H1 (cell line): ENCODE measurements at regions not wholly inside any gene's neighbourhood (a gene's known extent, or its start where the extent isn't known, plus 50 kb on each side); places are given as distances from the start of the nearest gene placed in this dataset.

Experiments
- CTCF ChIA-PET: fragments of 300-600 bp; sonication (Branson Sonifier 250); formaldehyde crosslinking; loops from one replicate; lab custom pipeline; 2021; ENCODE audit not compliant: partially characterized antibody; lab: Charles Lee
- POLR2A ChIA-PET: fragments of 300-600 bp; sonication (Branson Sonifier 250); formaldehyde crosslinking; loops from one replicate; lab custom pipeline; 2021; ENCODE audit warnings: inconsistent platforms; ENCODE audit not compliant: partially characterized antibody; lab: Charles Lee
- DNase-seq, 2 experiments: peaks; one replicate each; pipeline versions ENCODE4 v3.0.0 to v3.0.0-alpha.2; 2010 to 2022; ENCODE audit warnings: low spot score in 2 of 2, low read depth in 1 of 2, mixed read lengths in 1 of 2
- FAIRE-seq: peaks from 2 replicates; lab custom pipeline; 2011; peaks lifted over from hg19 to GRCh38; lab: Jason Lieb, UNC
- H2AFZ ChIP-seq: 2 replicates; pipeline ENCODE4 v1.8.1; 2012; ENCODE audit warnings: low read length, inconsistent platforms
- H2AK5ac ChIP-seq: 2 replicates; pipeline ENCODE4 v1.6.1; 2013; ENCODE audit warnings: low read depth, low read length
- H2BK120ac ChIP-seq: replicated peaks from 2 replicates; pipeline ENCODE3; 2013; ENCODE audit warnings: low read depth, low read length, inconsistent platforms
- H2BK12ac ChIP-seq: 2 replicates; pipeline ENCODE4 v1.6.1; 2013; ENCODE audit warnings: low read depth, low read length
- H2BK15ac ChIP-seq: 2 replicates; pipeline ENCODE4 v1.6.1; 2013; ENCODE audit warnings: low read length
- H2BK20ac ChIP-seq: 2 replicates; pipeline ENCODE4 v1.6.1; 2013; ENCODE audit warnings: low read length
- H2BK5ac ChIP-seq: 2 replicates; pipeline ENCODE4 v1.6.1; 2013; ENCODE audit warnings: low read depth, low read length
- H3K14ac ChIP-seq: 2 replicates; pipeline ENCODE4 v1.6.1; 2013; ENCODE audit warnings: inconsistent platforms; ENCODE audit not compliant: insufficient read length
- H3K18ac ChIP-seq: 2 replicates; pipeline ENCODE4 v1.6.1; 2013; ENCODE audit warnings: low read length; ENCODE audit errors: extremely low read depth
- H3K23ac ChIP-seq: 2 replicates; pipeline ENCODE4 v1.6.1; 2013; ENCODE audit warnings: inconsistent platforms; ENCODE audit not compliant: insufficient read length
- H3K23me2 ChIP-seq: 2 replicates; pipeline ENCODE4 v1.6.1; 2013; ENCODE audit warnings: low read depth, low read length
- H3K27ac ChIP-seq: 2 replicates; pipeline ENCODE4 v1.6.1; 2011; ENCODE audit warnings: low read depth, low read length, inconsistent platforms
- H3K27me3 ChIP-seq, 4 experiments: replicated peaks in 1 of 4; 1 replicate in 1 of 4; 2 replicates in 3 of 4; pipeline versions ENCODE4 v1.6.1 to v1.8.1; 2011 to 2013; ENCODE audit warnings: low read length in 3 of 4, mild to moderate bottlenecking in 3 of 4, inconsistent platforms in 2 of 4, mixed read lengths in 2 of 4, moderate library complexity in 1 of 4; ENCODE audit not compliant: control insufficient read depth in 3 of 4, insufficient read depth in 3 of 4; ENCODE audit errors: extremely low read depth in 1 of 4
- H3K36me3 ChIP-seq, 4 experiments: 2 replicates each; pipeline versions ENCODE4 v1.6.1 to v1.8.1; 2011 to 2013; ENCODE audit warnings: mild to moderate bottlenecking in 4 of 4, low read length in 3 of 4, moderate library complexity in 2 of 4, control low read depth in 1 of 4, inconsistent platforms in 1 of 4; ENCODE audit not compliant: insufficient read depth in 4 of 4, control insufficient read depth in 2 of 4
- H3K4ac ChIP-seq: replicated peaks from 2 replicates; pipeline ENCODE3; 2013; ENCODE audit warnings: low read length, low read depth, mixed read lengths, inconsistent platforms; ENCODE audit not compliant: insufficient read length
- H3K4me1 ChIP-seq, 4 experiments: replicated peaks in 1 of 4; 1 replicate in 1 of 4; 2 replicates in 3 of 4; pipeline versions ENCODE4 v1.6.1 to v1.8.1; 2011 to 2013; ENCODE audit warnings: low read length in 3 of 4, inconsistent platforms in 2 of 4, mixed read lengths in 1 of 4; ENCODE audit not compliant: insufficient read depth in 4 of 4, control insufficient read depth in 3 of 4
- H3K4me2 ChIP-seq, 2 experiments: 2 replicates each; pipeline versions ENCODE4 v1.6.1 to v1.8.1; 2011 to 2013; ENCODE audit warnings: low read depth in 2 of 2, low read length in 2 of 2, control low read depth in 1 of 2, inconsistent platforms in 1 of 2, mild to moderate bottlenecking in 1 of 2; ENCODE audit not compliant: insufficient read depth in 1 of 2
- H3K4me3 ChIP-seq, 4 experiments: fragments of 200-600, 300-600 bp in 1 of 4; sonication (generic), shearing (Covaris generic), sonication (Bioruptor Twin) in 1 of 4; 2 replicates each; pipeline versions ENCODE4 v1.5.1 to v1.8.1; 2011 to 2016; ENCODE audit warnings: low read length in 4 of 4, low read depth in 3 of 4, control low read depth in 2 of 4, inconsistent platforms in 2 of 4, mild to moderate bottlenecking in 2 of 4, mixed read lengths in 1 of 4, moderate library complexity in 1 of 4; ENCODE audit not compliant: insufficient read depth in 2 of 4; ENCODE audit errors: extremely low read depth in 1 of 4
- H3K56ac ChIP-seq: replicated peaks from 2 replicates; pipeline ENCODE3; 2013; ENCODE audit warnings: low read depth, mild to moderate bottlenecking, mixed read lengths, low read length, inconsistent platforms; ENCODE audit not compliant: insufficient read length
- H3K79me1 ChIP-seq: 2 replicates; pipeline ENCODE4 v1.6.1; 2013; ENCODE audit warnings: low read depth, low read length, control low read depth
- H3K79me2 ChIP-seq, 2 experiments: 2 replicates each; pipeline versions ENCODE4 v1.6.1 to v1.8.1; 2012 to 2013; ENCODE audit warnings: low read length in 2 of 2, mild to moderate bottlenecking in 2 of 2, inconsistent platforms in 1 of 2; ENCODE audit not compliant: insufficient read depth in 2 of 2, control insufficient read depth in 1 of 2
- H3K9ac ChIP-seq, 4 experiments: replicated peaks in 1 of 4; 1 replicate in 1 of 4; 2 replicates in 3 of 4; pipeline versions ENCODE4 v1.6.1 to v1.8.1; 2011 to 2013; ENCODE audit warnings: low read depth in 3 of 4, low read length in 3 of 4, control low read depth in 2 of 4, mild to moderate bottlenecking in 2 of 4, moderate library complexity in 2 of 4, inconsistent platforms in 1 of 4; ENCODE audit errors: extremely low read depth in 1 of 4
- H3K9me3 ChIP-seq, 2 experiments: 2 replicates each; pipeline versions ENCODE4 v1.6.1 to v1.8.1; 2012 to 2013; ENCODE audit warnings: mild to moderate bottlenecking in 2 of 2, moderate library complexity in 2 of 2, control low read depth in 1 of 2, inconsistent platforms in 1 of 2, low read depth in 1 of 2, low read length in 1 of 2, mixed read lengths in 1 of 2; ENCODE audit not compliant: insufficient read depth in 2 of 2
- H4K20me1 ChIP-seq, 2 experiments: replicated peaks in 1 of 2; 2 replicates each; pipeline versions ENCODE3 to v1.8.1; 2011 to 2013; ENCODE audit warnings: inconsistent platforms in 2 of 2, low read length in 2 of 2, mild to moderate bottlenecking in 1 of 2; ENCODE audit not compliant: insufficient read depth in 2 of 2, control insufficient read depth in 1 of 2
- H4K5ac ChIP-seq: 2 replicates; pipeline ENCODE4 v1.6.1; 2013; ENCODE audit warnings: low read length, low read depth, mixed read lengths, inconsistent platforms; ENCODE audit not compliant: insufficient read length
- H4K8ac ChIP-seq: 2 replicates; pipeline ENCODE4 v1.8.0; 2013; ENCODE audit warnings: mild to moderate bottlenecking, moderate library complexity, low read length, inconsistent platforms; ENCODE audit not compliant: insufficient read depth; ENCODE audit errors: extremely low read depth
- H4K91ac ChIP-seq: replicated peaks from 2 replicates; pipeline ENCODE3; 2013; ENCODE audit warnings: low read length, mixed read lengths, inconsistent platforms; ENCODE audit not compliant: insufficient read length
- BRCA1 ChIP-seq: IDR thresholded peaks from 2 replicates; pipeline ENCODE4 v1.6.1; 2012; ENCODE audit warnings: low read depth, low read length, improper control_type of control experiment
- HDAC2 ChIP-seq, 2 experiments: fragments of 300-600 bp in 1 of 2; sonication (generic) in 1 of 2; IDR thresholded peaks; 2 replicates each; pipeline ENCODE4 v1.6.1; 2011 to 2012; ENCODE audit warnings: low read depth in 2 of 2, low read length in 2 of 2, mild to moderate bottlenecking in 2 of 2, moderate library complexity in 2 of 2, borderline replicate concordance in 1 of 2, inconsistent platforms in 1 of 2
- JUN ChIP-seq: IDR thresholded peaks from 2 replicates; pipeline ENCODE4 v1.6.1; 2011; ENCODE audit warnings: low read depth, mild to moderate bottlenecking, improper control_type of control experiment, low read length
- MAFK ChIP-seq: IDR thresholded peaks from 2 replicates; pipeline ENCODE4 v1.6.1; 2012; ENCODE audit warnings: low read depth, mild to moderate bottlenecking, improper control_type of control experiment, low read length
- NANOG ChIP-seq: IDR thresholded peaks from 2 replicates; pipeline ENCODE4 v1.6.1; 2011; ENCODE audit warnings: low read length, low read depth, mild to moderate bottlenecking, inconsistent platforms; ENCODE audit not compliant: insufficient read depth, poor library complexity, severe bottlenecking
- POLR2AphosphoS5 ChIP-seq: IDR thresholded peaks from 2 replicates; pipeline ENCODE4 v1.6.1; 2011; ENCODE audit warnings: low read depth, low read length
- TEAD4 ChIP-seq: IDR thresholded peaks from 2 replicates; pipeline ENCODE4 v1.6.1; 2012; ENCODE audit warnings: low read depth, low read length, inconsistent platforms, mixed read lengths
- WGBS, 2 experiments: shearing (Covaris generic) in 1 of 2; methylation state at CpG; one replicate each; pipeline versions ENCODE4 v1.1.6 to v1.1.7; 2013 to 2015; ENCODE audit warnings: low lambda C conversion rate in 2 of 2, mixed read lengths in 2 of 2, inconsistent platforms in 1 of 2, low coverage in 1 of 2, missing lambda C conversion rate in 1 of 2; ENCODE audit not compliant: insufficient replicate concordance in 2 of 2, insufficient coverage in 1 of 2, insufficient read length in 1 of 2; ENCODE audit errors: extremely low coverage in 1 of 2, missing lambda C conversion rate in 1 of 2; 5-methylcytosine and 5-hydroxymethylcytosine counted together
- TF ChIP-seq, protein P1 (sequence below): IDR thresholded peaks from 2 replicates; pipeline ENCODE4 v1.6.1; 2012; ENCODE audit warnings: inconsistent platforms

DNA sequence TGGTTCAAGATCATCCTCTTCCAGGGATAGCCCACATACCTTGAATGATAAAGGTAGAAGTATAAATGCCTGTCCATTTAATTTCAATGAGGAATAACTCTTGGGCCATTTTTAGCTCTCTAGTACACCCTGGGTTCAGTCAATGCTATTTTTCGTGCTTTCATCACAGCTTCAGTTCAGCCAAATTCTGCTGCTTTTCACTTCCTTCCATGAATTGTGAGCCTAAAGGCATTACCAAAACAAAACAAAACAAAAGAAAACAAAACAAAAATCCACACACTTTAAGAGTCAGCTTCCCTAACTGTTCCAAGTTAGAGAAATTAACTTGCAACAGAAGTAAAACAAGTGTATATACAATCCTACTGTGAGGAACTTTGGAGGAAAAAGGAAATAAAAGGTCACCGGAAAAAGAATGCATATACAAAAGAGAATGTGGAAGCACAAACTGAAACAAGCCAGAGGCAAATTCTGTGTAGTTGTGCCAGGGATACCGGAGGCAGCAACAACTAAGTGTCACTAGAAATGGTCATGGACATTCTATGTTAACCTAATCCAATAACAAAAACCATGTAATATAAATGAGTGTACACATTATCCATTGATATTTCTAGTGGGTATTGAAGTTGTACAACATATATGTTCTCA lies 423.1 kb downstream of the KCTD8 start:
- Histone ChIP-seq H3K9ac (no peak overlapping the region), H3K36me3 (no peaks in the 10 kb centered on the region), H2BK15ac (no peak overlapping the region), H4K5ac (no peak overlapping the region), H3K79me2 (no peaks in the 10 kb centered on the region), H4K8ac (no peak overlapping the region), H3K14ac (no peak overlapping the region), H3K4me3 (no peak overlapping the region), H3K23ac (no peak overlapping the region), H2AFZ (peak overlapping the region; percentile 48; the same call in 1 of the 2 replicates), H2BK120ac (no peak overlapping the region), H2AK5ac (no peak overlapping the region), H3K4ac (no peak overlapping the region), H3K56ac (no peak overlapping the region), H3K18ac (no peak overlapping the region), H3K27ac (no peak overlapping the region), H3K4me1 (no peaks in the 10 kb centered on the region), H3K23me2 (no peaks in the 10 kb centered on the region), H2BK5ac (no peak overlapping the region), H3K9me3 (no peaks in the 10 kb centered on the region; a peak in 1 of 4 replicates), H4K20me1 (no peaks in the 10 kb centered on the region), H2BK20ac (no peak overlapping the region; the same call in 1 of the 2 replicates)
- FAIRE-seq, result no peak
- TF ChIP-seq NANOG, result no peak
- TF ChIP-seq TEAD4, result no peak
- TF ChIP-seq BRCA1, result no peak
- no peak for TF ChIP-seq HDAC2 (IDR thresholded peaks at IDR 0.05; ENCODE audit: borderline replicate concordance in 1 of 2, low read depth in 2 of 2, low read length in 2 of 2)
- TF ChIP-seq MAFK, result no peak
- no peak for TF ChIP-seq JUN
- TF ChIP-seq POLR2AphosphoS5, result no peak
- TF ChIP-seq, protein P1, sequence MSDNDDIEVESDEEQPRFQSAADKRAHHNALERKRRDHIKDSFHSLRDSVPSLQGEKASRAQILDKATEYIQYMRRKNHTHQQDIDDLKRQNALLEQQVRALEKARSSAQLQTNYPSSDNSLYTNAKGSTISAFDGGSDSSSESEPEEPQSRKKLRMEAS, result no peak
- TF ChIP-seq, all 59 proteins: peak for 0
- H3K4me2 ChIP-seq, result no peak overlapping the region
- peaks cover 0 to 1% (median 0%) of the 10 kb centered on the region in 4 experiments; a peak in 1 of 7 replicates for H3K27me3 ChIP-seq
- ChIA-PET POLR2A (no interaction called here), CTCF (no interaction called here)
- no peak for DNase-seq
- H4K91ac ChIP-seq, result no peak overlapping the region
- H2BK12ac ChIP-seq, result no peak overlapping the region
- 97% methylated on average over 3 of the region's 3 CpGs; no CpG with 5 or more reads in 1 of the 2 experiments for WGBS, 2 experiments
- no peaks in the 10 kb centered on the region for H3K79me1 ChIP-seq
